ENCODE measurements at regions not wholly inside any gene's neighbourhood (a gene's known extent, or its start where the extent isn't known, plus 50 kb on each side); places are given as distances from the start of the nearest gene placed in this dataset.
A peak's percentile ranks its signal among the peaks of the same experiment; 100 is the strongest.
"Not testable (repeated sequence)": the region's sequence is repeated elsewhere in the genome, so short reads cannot be mapped to it uniquely, and the experiment has no call there.

- intact Hi-C loops (cut with DNase I) = no loop called here
- ATAC-seq (no peak), DNase-seq (no peak)
Observed at GRCh38 chr20:50329981-50330503, 139.4 kb downstream of the CEBPB start.

GRCh38 chr20:50330504-50331313, 140.1 kb downstream of the CEBPB start:
- ATAC-seq (no peak), DNase-seq (no peak)
- intact Hi-C loops (cut with DNase I) = no loop called here

DNA sequence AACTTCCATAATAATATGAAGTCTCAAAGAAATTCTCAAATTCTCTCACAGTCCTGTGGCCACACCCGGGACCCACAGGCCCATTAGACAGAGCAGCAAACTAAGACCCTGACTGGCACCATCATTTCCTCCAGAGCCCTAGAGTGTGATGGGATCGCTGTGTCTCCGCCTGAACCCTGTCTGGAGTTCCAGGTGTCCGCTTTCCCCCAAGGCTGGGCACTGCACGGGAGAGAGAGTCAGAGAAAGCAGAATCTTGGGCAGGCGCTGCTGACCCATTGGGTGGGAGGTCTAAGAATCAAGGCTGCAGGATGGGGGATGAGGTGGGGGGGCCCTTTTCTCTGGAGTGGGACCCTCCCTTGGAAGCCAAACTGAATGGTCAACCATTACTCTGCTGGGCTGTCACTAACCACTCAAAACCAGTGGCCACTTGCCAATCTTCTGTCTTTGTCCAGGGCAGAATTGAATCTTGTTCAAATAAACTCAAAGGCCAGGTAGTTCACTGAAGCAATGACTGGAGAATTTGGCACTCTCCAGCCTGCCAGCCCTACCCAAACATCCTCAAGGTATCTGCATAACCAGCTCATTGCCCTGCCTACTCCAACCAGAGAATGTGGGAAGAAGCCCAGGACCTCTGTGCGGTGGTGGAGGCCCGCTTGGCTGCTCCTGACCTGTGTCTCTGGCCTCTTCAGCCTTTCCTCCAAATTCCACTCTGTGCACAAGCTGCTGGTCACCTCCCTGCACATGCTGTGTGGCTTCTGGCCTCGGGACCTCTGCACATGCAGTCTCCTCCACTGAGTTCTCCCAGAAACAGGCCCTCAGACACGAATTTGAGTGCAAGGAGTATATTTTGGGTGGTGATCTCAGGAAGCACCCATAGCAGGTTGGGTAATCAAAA, 141.1 kb downstream of the CEBPB start:
- intact Hi-C loops (cut with DNase I) = no loop called here
- peak; percentile 42 to 56 for ATAC-seq

DNA sequence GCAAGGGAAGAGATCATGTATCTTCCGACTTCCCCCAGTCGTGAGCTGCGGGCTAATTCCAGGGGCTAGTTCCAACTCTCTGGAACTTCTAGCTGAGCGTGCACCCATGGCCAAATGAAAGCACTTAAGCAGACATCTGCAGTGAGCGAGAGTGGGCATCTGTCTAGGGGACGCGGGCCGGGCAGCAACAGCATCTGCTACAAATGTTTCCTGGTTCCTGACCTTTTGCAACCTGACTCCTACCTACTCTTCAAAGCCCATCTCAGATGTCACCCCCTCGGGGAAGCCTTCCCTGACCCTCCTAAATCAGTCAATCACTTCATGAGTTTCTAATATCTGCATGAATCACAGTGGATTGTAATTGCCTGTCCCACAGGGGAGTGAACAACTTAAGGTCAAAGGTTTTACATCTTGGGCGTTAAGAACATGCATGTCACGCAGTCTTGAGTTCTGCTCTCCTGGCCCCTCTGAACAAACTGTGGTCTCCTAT, 141.9 kb downstream of the CEBPB start:
- intact Hi-C loops (cut with DNase I) = no loop called here
- DNase-seq = no peak
- ATAC-seq = no peak

More for the DNA sequence above, 141.1 kb downstream of the CEBPB start:
- no peak for DNase-seq

DNA sequence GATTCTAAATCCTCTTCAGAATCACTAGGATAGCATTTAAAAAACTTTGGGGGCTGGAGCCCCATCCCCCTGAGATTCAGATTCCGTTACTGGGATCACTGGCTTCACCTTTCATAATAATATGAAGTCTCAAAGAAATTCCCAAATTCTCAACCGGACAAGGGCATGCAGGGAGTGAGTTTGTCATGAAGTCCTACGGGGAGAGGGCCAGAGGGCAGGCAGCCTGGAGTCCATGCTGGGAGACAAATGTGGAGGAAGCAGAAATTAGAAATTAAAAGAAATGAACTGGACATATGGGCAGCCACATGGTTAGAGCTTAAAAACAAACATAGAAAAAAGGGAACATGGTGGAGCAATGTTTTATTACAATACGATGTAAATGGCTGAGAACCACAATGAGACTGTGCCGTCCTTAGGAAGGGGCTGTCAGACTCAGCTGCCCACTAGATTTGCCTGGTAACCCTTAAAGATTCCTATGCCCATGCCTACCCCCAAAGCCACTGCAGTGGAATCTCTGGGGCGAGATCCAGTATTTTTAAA, 142.6 kb downstream of the CEBPB start:
- intact Hi-C loops (cut with DNase I) = no loop called here
- DNase-seq (no peak), ATAC-seq (no peak)

- no peak for DNase-seq
- peak in 1 of 2 donors; percentile 18 for ATAC-seq
- intact Hi-C loops (cut with DNase I) = no loop called here
Observed at GRCh38 chr20:50333812-50334211, 143.2 kb downstream of the CEBPB start.

DNA sequence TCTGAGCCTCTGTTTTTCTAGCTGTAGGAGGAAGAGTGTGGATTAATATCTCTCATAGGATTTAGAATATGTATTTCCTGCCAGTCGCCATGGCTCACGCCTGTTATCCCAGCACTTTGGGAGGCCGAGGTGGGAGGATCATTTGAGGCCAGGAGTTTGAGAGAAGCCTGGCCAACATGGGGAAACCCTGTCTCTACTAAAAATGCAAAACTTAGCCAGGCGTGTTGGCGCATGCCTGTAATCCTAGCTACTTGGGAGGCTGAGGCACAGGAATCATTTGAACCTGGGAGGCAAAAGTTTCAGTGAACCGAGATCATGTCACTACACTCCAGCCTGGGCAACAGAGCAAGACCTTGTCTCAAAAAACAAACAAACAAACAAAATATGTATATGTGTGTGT, 143.9 kb downstream of the CEBPB start:
- DNase-seq; intact Hi-C loops (cut with DNase I); ATAC-seq: not testable (repeated sequence)

DNA sequence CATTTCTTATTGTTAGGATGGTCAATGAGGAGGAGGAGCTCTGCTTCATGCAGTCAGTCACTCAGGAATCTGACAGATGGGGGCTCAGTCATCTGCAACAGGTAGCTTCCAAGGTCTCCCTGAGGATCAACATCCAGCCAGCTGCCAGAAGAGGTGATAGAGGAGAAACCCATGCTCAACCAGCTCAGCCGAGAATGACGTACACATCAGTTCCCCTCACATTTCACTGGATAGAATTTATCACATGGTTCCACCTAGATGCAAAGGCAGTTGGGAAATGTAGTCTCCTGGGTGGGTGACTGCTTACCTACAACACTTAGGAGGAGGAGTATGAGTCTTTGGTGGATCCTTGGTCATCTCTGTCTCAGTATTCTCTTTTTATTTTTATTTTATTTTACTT, 144.5 kb downstream of the CEBPB start:
- intact Hi-C loops (cut with DNase I) = no loop called here
- no peak for DNase-seq
- ATAC-seq = peak in 1 of 2 donors; percentile 47

GRCh38 chr20:50335866-50336265, 145.2 kb downstream of the CEBPB start:
- intact Hi-C loops (cut with DNase I) = no loop called here

DNA sequence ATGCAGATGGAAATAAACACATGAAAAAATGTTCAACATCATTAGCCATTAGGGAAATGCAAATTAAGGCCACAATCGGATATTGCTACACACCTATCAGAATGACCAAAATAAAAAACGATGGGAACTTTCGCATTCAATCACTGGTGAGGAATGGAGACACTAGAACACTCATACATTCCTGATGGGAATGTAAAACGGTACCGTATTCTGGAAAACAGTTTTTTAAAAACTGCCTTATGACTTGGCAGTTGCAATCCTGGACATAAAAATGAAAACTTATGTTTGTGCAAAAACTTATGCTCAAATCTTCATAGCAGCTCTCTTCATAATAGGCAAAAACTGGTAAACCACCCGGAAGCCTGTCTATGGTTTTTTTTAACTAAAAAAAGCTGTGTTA, 146.0 kb downstream of the CEBPB start:
- DNase-seq (no peak), ATAC-seq (no peak)
- intact Hi-C loops (cut with DNase I) = no loop called here

More at GRCh38 chr20:50335866-50336265, 145.2 kb downstream of the CEBPB start:
- DNase-seq = no peak
- no peak for ATAC-seq

- ATAC-seq = no peak
- DNase-seq = no peak
- intact Hi-C loops (cut with DNase I) = no loop called here
Observed at GRCh38 chr20:50337521-50338466, 147.2 kb downstream of the CEBPB start.

- intact Hi-C loops (cut with DNase I) = no loop called here
- peak; percentile 9 to 12 for ATAC-seq
Observed at GRCh38 chr20:50338479-50339391, 148.1 kb downstream of the CEBPB start.

DNA sequence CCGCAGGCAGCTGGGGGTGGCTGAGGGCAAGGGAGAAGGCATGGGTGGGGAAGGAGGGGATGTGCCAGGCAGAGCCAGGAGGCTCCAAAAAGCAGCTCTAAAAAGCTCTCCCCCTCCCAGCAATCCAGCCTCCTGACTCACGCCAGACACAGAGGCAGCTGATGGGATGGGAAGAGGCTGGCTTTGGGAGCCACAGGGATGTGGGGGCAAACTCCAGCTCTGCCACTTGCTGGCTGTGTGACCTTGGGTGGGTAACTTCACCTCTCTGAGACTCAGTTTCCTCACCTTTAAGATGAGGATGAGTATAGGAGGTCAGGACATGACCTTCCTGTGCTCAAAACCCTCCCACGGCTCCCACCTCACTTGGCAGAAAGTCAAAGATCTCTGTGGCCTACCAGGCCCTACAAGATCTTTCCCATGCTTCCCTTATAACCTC, 148.9 kb downstream of the CEBPB start:
- no peak for DNase-seq
- intact Hi-C loops (cut with DNase I) = no loop called here
- ATAC-seq = peak; percentile 31 to 86

More at GRCh38 chr20:50338479-50339391, 148.1 kb downstream of the CEBPB start:
- no peak for DNase-seq

DNA sequence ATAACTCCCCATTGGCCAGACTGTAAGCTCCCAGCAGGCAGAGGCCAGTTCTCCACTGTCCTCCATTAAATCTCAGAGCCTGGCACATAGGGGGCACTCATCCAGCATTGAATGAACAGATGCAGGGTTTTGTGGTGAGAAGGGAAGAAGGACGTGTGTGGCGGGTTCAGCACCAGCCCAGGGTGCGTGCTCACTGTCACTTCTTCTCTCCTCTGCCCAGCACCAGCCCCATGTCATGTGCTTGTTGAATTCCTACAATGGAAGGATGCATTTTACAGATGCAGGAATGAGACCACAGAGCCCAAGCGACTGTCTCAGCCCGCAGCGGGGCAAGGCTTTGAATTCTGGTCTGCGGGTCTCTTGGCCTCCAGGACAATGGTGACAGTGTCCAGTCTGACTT, 149.9 kb downstream of the CEBPB start:
- DNase-seq = no peak
- intact Hi-C loops (cut with DNase I) = no loop called here

GRCh38 chr20:50341050-50341449, 150.4 kb downstream of the CEBPB start:
- ATAC-seq (no peak), DNase-seq (no peak)
- intact Hi-C loops (cut with DNase I) = no loop called here

More for the DNA sequence above, 149.9 kb downstream of the CEBPB start:
- no peak for ATAC-seq

DNA sequence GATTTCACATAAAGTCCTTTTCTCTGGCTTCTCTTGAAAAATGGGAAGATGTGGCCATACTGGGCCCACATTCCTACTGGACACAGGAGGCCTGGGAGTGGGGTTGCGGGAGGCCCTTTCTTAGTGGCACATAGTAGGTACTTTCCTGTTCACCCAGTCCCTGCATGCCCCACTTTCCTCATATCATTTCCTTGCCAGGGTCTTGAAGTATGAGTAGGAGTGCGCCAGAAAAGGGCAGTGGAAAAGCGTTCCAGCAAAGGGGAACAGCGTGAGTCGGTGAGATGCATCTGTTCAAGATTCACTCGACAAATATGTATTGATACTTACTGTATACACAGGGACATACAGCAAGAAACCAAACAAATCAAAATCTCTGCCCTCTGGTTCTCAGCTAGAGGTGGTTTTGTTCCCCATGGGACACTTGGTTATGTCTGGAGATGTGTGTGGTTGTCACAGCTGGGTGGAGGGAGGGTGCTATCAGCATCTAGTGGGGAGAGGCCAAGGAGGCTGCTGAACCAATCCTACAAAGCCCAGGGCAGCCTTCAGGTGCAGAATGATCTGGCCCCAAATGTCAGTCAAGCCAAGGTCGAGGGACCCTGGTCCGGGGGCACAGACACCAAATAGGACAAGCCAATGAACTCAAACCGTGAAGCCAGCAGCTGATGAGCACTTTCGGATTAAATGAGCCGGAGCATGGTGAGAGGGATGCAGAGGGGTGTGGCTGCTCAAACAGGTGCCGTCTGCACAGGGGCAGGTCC, 151.4 kb downstream of the CEBPB start:
- no peak for ATAC-seq
- intact Hi-C loops (cut with DNase I) = no loop called here

More for the DNA sequence above, 151.4 kb downstream of the CEBPB start:
- no peak for DNase-seq

All from left cardiac atrium (tissue), 4 donors.